Activated CD8-positive, alpha-beta memory T cell treated with anti-CD3 and anti-CD28 coated beads for 24 hours (primary cell): ENCODE measurements at regions not wholly inside any gene's neighbourhood (a gene's known extent, or its start where the extent isn't known, plus 50 kb on each side); places are given as distances from the start of the nearest gene placed in this dataset.

Experiments used
- DNase-seq: peaks from one replicate; pipeline ENCODE4 v3.0.0-alpha.2; 2020

GRCh38 chr10:2980791-2981360 is 86.5 kb upstream of the PFKP start:
- DNase-seq: no peak

GRCh38 chr10:2980116-2980515 is 87.2 kb upstream of the PFKP start:
- DNase-seq: no peak

GRCh38 chr10:2979306-2979705 is 88.0 kb upstream of the PFKP start:
- DNase-seq: no peak

GRCh38 chr10:2978574-2979273 is 88.6 kb upstream of the PFKP start:
- no peak for DNase-seq

- DNase-seq: no peak
Measured at GRCh38 chr10:2978111-2978510, 89.2 kb upstream of the PFKP start.

GRCh38 chr10:2974503-2975207 is 92.7 kb upstream of the PFKP start:
- DNase-seq: no peak

- DNase-seq: no peak
Measured at GRCh38 chr10:2974083-2974482, 93.3 kb upstream of the PFKP start.

GRCh38 chr10:2972810-2973209 is 94.5 kb upstream of the PFKP start:
- DNase-seq: peak; percentile 11

- no peak for DNase-seq
Measured at GRCh38 chr10:2972216-2972615, 95.1 kb upstream of the PFKP start.

GRCh38 chr10:2970190-2970823 is 97.0 kb upstream of the PFKP start:
- no peak for DNase-seq

- DNase-seq: no peak
Measured at GRCh38 chr10:2968401-2969058, 98.8 kb upstream of the PFKP start.

- no peak for DNase-seq
Measured at GRCh38 chr10:2966134-2966533, 101.2 kb upstream of the PFKP start.

- no peak for DNase-seq
Measured at GRCh38 chr10:2964632-2965296, 102.6 kb upstream of the PFKP start.

GRCh38 chr10:2963889-2964631 is 103.3 kb upstream of the PFKP start:
- no peak for DNase-seq

GRCh38 chr10:2962194-2962593 is 105.2 kb upstream of the PFKP start:
- no peak for DNase-seq

- DNase-seq: no peak
Measured at GRCh38 chr10:2958659-2959058, 108.7 kb upstream of the PFKP start.

GRCh38 chr10:2957785-2958184 is 109.6 kb upstream of the PFKP start:
- DNase-seq: no peak

GRCh38 chr10:2955064-2955463 is 112.3 kb upstream of the PFKP start:
- no peak for DNase-seq

- DNase-seq: no peak
Measured at GRCh38 chr10:2953495-2953894, 113.9 kb upstream of the PFKP start.

- no peak for DNase-seq
Measured at GRCh38 chr10:2951235-2951835, 116.0 kb upstream of the PFKP start.

- DNase-seq: no peak
Measured at GRCh38 chr10:2950546-2950945, 116.8 kb upstream of the PFKP start.

- DNase-seq: no peak
Measured at GRCh38 chr10:2949948-2950354, 117.4 kb upstream of the PFKP start.
